ENCODE measurements at regions not wholly inside any gene's neighbourhood (a gene's known extent, or its start where the extent isn't known, plus 50 kb on each side); places are given as distances from the start of the nearest gene placed in this dataset.

GRCh38 chr4:187380181-187380581 lies 615.4 kb upstream of the ZFP42 start:
- TF ChIP-seq POLR2A (IDR thresholded peaks at IDR 0.05): no peak
- TF ChIP-seq CTCF (IDR thresholded peaks at IDR 0.05): no peak
- no peak for TF ChIP-seq EP300 (IDR thresholded peaks at IDR 0.05)
- no peak for TF ChIP-seq POLR2AphosphoS5 (IDR thresholded peaks at IDR 0.05)
